HAP-1 (cell line): ENCODE measurements at regions not wholly inside any gene's neighbourhood (a gene's known extent, or its start where the extent isn't known, plus 50 kb on each side); places are given as distances from the start of the nearest gene placed in this dataset.

Experiments
- DNase-seq, 2 experiments: peaks; one replicate each; pipeline ENCODE4 v3.0.0-alpha.2; 2016 to 2020; ENCODE audit warnings: low spot score in 2 of 2
- H3K27me3 ChIP-seq: fragments of 250-450 bp; sonication (Bioruptor Pico); 2 replicates; pipeline ENCODE4 v1.5.1; 2020; ENCODE audit warnings: low read depth, mild to moderate bottlenecking, moderate library complexity
- H3K36me3 ChIP-seq: fragments of 250-450 bp; sonication (Bioruptor Pico); replicated peaks from 2 replicates; pipeline ENCODE4 v1.5.1; 2020; ENCODE audit warnings: mild to moderate bottlenecking
- H3K4me1 ChIP-seq: fragments of 250-450 bp; sonication (Bioruptor Pico); 2 replicates; pipeline ENCODE4 v1.5.1; 2020; ENCODE audit warnings: mild to moderate bottlenecking
- H3K4me3 ChIP-seq: fragments of 250-450 bp; sonication (Bioruptor Pico); 2 replicates; pipeline ENCODE4 v1.5.1; 2020; ENCODE audit warnings: mild to moderate bottlenecking, moderate library complexity
- H3K9me3 ChIP-seq: fragments of 250-450 bp; sonication (Bioruptor Pico); 2 replicates; pipeline ENCODE4 v1.5.1; 2020; ENCODE audit warnings: mild to moderate bottlenecking, moderate library complexity
- in situ Hi-C: fragments of 300-500 bp; cut with MboI; formaldehyde crosslinking; loops from 3 replicates; pipeline ENCODE4 v1.14.3; 2020; ENCODE audit warnings: low sequenced_read_pairs, inconsistent platforms, mixed read lengths

DNA sequence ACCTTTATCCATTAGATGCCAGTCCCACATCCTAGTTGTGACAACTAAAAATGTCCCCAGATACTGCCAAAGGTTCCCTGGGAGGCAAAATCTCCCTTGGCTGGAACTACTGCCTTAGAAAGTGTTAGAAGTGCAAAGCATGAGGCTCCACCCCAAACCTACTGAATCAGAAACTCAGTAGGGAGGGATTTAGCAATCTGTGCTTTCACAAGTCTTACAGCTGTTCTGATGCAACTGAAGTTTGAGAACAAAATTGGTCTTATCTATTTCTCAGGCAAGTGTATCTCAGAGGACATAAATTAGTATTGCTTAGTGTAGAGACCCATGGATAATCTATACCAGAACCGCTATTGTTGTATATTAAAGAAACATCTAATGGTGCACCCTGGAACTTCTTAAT lies 70.2 kb downstream of the CLDN1 start:
- Histone ChIP-seq H3K27me3 (no peaks in the 10 kb centered on the region), H3K4me1 (no peaks in the 10 kb centered on the region), H3K36me3 (no peaks in the 10 kb centered on the region), H3K9me3 (no peaks in the 10 kb centered on the region), H3K4me3 (no peak overlapping the region)
- in situ Hi-C loops = no loop called here
- DNase-seq = no peak

DNA sequence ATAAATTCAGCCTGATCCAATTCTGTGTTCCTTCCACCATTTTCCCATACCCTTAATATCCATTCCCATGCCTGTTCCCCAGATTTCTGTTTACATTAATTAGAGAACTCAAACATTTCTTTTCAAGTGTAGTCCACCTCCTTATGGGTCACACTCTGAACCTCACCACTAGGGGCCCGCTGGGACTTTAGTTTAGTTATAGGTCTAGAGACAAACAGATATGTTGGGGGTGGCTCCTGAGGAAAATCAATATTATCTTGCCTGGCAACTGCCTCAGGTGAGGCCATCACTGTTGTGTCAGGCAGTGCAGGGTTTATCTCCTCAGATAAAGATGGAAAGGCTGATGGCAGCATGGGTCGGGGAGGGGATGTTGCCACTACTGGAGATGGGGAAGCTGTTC lies 72.8 kb downstream of the CLDN1 start:
- no peaks in the 10 kb centered on the region for H3K36me3 ChIP-seq
- no peak for DNase-seq
- H3K4me3 ChIP-seq = no peak overlapping the region
- H3K27me3 ChIP-seq = no peaks in the 10 kb centered on the region
- H3K9me3 ChIP-seq = no peaks in the 10 kb centered on the region
- in situ Hi-C loops = no loop called here
- H3K4me1 ChIP-seq = no peaks in the 10 kb centered on the region

DNA sequence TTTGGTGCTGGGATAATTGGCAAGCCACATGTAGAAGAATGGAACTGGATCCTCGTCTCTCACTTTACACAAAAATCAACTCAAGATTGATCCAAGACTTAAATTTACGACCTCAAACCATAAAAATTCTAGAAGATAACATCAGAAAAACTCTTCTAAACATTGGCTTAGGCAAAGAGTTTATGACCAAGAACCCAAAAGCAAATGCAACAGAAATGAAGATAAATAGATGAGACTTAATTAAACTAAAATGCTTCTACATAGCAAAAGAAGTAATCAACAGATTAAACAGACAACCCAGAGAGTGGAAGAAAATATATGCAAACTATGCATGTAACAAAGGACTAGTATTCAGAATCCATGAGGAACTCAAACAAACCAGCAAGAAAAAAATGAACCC lies 80.1 kb downstream of the CLDN1 start:
- Histone ChIP-seq H3K27me3 (no peaks in the 10 kb centered on the region), H3K36me3 (no peaks in the 10 kb centered on the region), H3K4me1 (no peaks in the 10 kb centered on the region), H3K9me3 (no peaks in the 10 kb centered on the region), H3K4me3 (no peak overlapping the region)
- no peak for DNase-seq
- in situ Hi-C loops = no loop called here

DNA sequence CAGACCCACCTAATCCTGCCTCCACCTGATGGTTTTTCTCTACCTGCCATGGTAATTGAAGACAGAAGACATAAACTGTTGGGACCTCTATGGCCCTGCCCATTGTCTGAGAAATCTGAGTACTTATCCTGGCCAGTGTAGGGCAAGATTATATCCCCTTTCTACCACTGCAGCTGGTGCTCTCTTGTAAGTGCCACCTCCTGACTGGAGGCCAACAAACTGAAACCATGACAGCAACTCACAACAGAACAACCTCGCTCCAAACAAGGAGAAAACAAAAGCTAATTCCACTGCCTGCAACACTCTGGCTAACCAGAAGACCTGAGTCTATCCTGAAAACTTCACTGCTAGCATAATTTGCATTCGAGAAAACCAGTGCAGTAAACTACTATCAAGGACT lies 82.9 kb downstream of the CLDN1 start:
- Histone ChIP-seq H3K9me3 (no peaks in the 10 kb centered on the region), H3K4me1 (no peaks in the 10 kb centered on the region), H3K36me3 (no peaks in the 10 kb centered on the region), H3K4me3 (no peak overlapping the region), H3K27me3 (no peaks in the 10 kb centered on the region)
- no peak for DNase-seq
- in situ Hi-C loops = no loop called here

DNA sequence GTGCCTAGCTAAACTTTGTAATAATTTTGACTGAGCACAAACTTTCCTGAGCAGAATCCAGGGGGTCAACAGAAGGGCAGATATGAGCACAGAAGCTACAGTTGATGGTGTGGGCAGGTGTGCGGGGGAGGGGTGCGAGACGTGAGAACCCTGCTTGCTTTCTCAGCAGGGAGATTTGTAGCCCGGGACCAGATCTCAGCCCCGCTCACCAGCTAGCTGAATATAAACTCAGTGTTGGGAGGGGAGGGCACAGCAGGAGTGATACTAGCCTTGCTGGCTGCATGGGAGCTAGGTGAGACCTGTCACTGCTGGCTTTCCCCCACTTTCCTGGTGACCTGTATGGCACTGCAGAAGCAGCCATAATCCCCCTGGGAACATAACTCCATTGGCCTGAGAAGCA lies 83.4 kb downstream of the CLDN1 start:
- DNase-seq = no peak
- Histone ChIP-seq H3K36me3 (no peaks in the 10 kb centered on the region), H3K4me3 (no peak overlapping the region), H3K4me1 (no peaks in the 10 kb centered on the region), H3K9me3 (no peaks in the 10 kb centered on the region), H3K27me3 (no peaks in the 10 kb centered on the region)
- in situ Hi-C loops = no loop called here

DNA sequence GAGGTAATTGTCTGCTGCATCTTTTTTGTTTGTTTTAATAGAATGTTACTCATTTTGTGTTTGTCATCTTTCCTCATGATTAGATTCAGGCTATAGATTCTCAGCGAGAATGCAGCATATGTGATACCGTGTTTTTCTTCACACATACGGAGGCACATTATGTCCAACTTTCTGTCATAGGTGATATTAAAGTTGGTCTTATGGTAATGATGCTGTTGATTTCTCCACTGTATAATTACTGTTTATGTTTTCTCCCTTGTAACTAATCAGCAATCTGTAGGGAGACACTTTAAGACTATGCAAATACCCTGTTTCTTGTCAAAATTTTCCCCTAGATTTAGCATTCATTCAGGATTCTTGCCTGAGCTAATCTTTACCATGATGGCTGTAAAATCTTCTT lies 87.6 kb downstream of the CLDN1 start:
- Histone ChIP-seq H3K4me1 (no peaks in the 10 kb centered on the region), H3K27me3 (no peaks in the 10 kb centered on the region), H3K4me3 (no peak overlapping the region), H3K9me3 (no peaks in the 10 kb centered on the region), H3K36me3 (no peaks in the 10 kb centered on the region)
- DNase-seq = no peak
- in situ Hi-C loops = no loop called here

DNA sequence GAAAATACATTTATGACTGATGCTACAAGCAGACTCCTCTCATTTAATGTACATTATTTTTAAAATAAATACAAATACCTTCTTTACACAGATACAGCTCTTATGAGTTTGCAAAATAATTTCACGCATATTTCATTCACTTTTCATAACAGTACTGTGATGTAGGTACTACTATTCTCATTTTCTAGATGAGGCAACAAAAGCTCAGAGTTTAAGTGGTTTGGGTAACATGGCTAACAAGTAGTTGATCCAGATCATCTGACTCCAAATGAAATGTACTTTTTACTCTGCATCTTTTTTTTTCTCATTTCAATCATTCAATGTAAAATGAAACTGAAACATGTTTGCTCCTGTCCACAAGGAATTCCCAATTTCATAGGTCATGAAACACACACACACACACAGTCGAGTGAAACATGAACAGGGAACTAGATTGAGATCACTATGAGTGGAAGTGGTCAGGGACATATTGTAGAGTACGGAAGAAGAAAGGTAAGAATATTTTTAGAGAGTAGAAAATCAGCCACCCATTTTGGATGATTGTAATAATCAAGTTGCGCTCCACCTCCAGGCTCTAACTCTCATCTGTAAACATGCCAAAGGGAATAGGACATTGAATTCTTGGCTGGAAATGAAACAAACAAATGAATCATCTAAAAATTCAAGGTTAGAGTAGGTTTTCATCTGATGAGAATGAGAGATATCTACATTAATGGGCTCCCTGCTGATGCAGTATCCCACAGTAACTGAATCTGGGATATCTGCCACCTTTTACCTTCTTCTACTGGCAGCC lies 92.4 kb downstream of the CLDN1 start:
- Histone ChIP-seq H3K27me3 (no peaks in the 10 kb centered on the region; the same call in 1 of the 2 replicates), H3K4me3 (no peak overlapping the region), H3K36me3 (no peaks in the 10 kb centered on the region), H3K4me1 (no peaks in the 10 kb centered on the region), H3K9me3 (no peaks in the 10 kb centered on the region)
- DNase-seq = no peak
- in situ Hi-C loops = no loop called here

DNA sequence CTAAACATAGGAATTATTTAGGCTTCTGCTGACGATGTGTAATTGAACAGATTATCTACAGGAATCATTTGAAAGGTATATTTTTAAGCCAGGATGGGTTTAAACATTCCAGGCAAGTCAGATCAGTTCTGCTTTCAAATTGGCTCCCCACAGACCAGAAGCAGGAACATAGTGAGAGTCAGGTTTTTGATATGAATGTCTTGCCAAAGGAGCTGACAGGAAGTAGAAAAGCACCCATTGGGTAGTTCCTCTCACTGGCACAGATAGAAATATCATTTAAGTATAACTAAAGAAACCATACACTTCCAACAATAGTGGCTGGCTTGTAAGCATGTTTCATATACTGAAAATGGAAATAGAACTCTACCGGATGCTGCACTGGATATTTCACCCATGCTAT lies 95.2 kb downstream of the CLDN1 start:
- no peaks in the 10 kb centered on the region for H3K4me1 ChIP-seq
- no peaks in the 10 kb centered on the region; the same call in 1 of the 2 replicates for H3K27me3 ChIP-seq
- no peak overlapping the region for H3K4me3 ChIP-seq
- no peaks in the 10 kb centered on the region for H3K9me3 ChIP-seq
- in situ Hi-C loops = no loop called here
- no peak for DNase-seq
- no peaks in the 10 kb centered on the region for H3K36me3 ChIP-seq

DNA sequence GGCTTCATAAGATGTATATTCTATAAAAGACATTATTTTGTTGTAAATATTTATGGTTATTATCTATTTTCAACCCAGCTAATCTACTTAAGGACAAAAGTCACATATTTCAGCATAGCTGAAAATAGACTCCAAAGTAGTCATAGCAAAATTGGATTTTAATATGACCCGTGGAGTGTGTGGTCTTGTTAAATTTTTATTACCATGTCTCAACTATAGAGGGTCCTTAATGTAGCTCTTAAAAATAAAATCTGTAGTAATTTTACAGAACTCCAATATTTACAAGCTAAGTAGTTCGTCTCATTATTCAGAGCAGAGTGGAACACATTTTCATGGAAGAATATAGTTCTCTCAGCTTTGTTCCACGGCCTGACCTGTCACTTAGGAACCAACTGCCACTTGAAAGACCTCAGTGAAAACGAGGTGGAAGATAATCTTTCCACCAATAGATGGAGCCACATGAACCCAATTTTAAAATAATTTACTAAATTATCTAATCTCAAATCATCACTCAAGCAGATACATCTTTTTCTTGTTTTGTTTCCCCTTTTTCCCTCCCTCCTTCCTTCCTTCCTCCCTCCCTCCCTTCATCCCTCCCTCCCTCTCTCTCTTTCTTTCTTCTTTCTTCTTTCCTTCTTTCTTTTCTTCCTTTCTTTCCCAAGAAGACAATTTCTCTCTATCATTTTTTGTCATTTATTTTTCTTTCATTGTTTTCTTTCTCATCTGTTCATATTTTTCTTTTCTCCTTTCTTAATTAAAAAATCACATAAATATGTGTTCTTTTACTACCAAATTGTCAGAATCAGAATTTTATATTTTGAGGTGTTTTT lies 97.2 kb downstream of the CLDN1 start:
- Histone ChIP-seq H3K4me3 (no peak overlapping the region), H3K4me1 (no peaks in the 10 kb centered on the region), H3K27me3 (no peaks in the 10 kb centered on the region; the same call in 1 of the 2 replicates), H3K36me3 (no peaks in the 10 kb centered on the region), H3K9me3 (no peaks in the 10 kb centered on the region)
- in situ Hi-C loops = no loop called here
- no peak for DNase-seq

DNA sequence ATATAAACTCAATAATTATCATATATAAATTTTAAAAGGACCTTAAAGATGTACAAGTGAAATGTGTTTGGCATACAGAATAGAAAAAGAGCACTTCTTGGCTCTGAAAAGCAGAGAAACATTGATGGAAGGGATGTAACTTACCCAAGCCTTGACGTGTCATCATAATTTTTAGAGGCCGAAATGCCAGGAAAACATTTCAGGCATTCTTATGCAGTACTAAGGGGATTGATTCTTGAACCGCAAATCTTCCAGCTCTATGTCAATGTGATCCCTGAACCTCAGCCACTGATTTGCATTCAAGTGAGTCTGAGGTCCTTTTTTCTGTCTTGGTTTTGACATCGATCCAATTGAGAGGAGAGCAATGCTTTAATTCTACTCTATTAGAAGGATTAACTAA lies 97.8 kb downstream of the CLDN1 start:
- in situ Hi-C loops = no loop called here
- H3K4me1 ChIP-seq = no peaks in the 10 kb centered on the region
- H3K9me3 ChIP-seq = no peaks in the 10 kb centered on the region
- H3K4me3 ChIP-seq = no peak overlapping the region
- no peak for DNase-seq
- no peaks in the 10 kb centered on the region for H3K36me3 ChIP-seq
- H3K27me3 ChIP-seq = no peaks in the 10 kb centered on the region; the same call in 1 of the 2 replicates

DNA sequence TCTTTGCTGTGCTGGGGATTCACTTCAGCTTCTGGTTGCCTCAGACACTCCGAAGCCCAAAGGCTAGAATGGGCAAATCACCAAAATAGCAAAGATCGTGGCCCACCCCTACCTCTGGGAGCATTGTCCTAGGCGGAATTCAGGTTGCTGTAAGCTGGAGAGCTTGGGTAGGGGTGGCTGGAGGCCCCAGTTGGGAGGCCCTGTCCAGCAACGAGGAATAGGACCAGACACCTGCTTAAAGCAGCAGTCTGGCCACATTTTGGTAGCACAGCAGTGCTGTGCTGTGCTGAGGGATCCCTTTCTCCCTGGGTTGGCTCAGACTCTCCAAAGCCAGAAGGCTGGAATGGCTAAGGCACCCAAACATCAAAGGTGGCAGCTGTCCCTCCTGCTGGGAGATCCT lies 99.3 kb downstream of the CLDN1 start:
- Histone ChIP-seq H3K4me1 (no peaks in the 10 kb centered on the region), H3K27me3 (no peaks in the 10 kb centered on the region), H3K4me3 (no peak overlapping the region), H3K9me3 (no peaks in the 10 kb centered on the region), H3K36me3 (no peaks in the 10 kb centered on the region)
- in situ Hi-C loops = no loop called here
- no peak for DNase-seq

DNA sequence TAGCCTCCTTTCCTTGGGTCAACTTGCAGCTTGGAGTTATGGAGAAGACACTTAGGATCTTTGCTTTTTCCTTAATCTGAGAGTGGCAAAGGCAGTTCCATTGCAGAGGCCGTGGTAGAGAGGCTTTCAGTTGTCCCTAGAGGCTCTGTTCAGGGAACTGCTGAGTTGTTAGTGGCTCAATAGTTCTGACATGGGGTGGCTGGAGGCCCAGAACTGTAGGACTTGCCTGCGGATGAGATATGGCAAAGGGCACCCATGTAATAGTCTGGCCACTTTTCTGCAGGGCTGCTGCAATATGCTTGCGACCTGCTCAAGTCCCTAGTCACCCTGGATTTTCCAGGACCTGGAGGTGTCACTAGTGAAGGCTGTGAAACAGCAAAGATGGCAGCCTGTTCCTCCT lies 99.9 kb downstream of the CLDN1 start:
- DNase-seq = no peak
- Histone ChIP-seq H3K27me3 (no peaks in the 10 kb centered on the region), H3K9me3 (no peaks in the 10 kb centered on the region), H3K4me3 (no peak overlapping the region), H3K4me1 (no peaks in the 10 kb centered on the region), H3K36me3 (no peaks in the 10 kb centered on the region)
- in situ Hi-C loops = no loop called here

DNA sequence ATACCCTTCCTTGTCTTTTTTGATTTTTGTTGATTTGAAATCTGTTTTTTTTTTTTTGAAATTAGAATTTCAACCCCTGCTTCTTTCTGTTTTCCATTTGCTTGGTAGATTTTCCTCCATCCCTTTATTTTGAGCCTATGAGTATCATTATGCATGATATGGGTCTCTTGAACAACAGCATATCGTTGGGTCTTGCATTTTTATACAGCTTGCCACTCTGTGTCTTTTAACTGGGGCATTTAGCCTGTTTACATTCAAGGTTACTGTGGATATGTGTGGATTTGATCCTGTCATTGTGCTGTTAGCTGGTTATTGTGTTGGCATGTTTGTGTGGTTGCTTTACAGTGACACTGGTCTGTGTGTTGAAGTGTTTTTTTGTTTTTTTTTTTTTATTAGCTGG lies 99.7 kb upstream of the P3H2 start:
- Histone ChIP-seq H3K4me3 (no peak overlapping the region), H3K4me1 (no peaks in the 10 kb centered on the region), H3K36me3 (no peaks in the 10 kb centered on the region), H3K9me3 (no peaks in the 10 kb centered on the region), H3K27me3 (no peaks in the 10 kb centered on the region)
- DNase-seq = no peak
- in situ Hi-C loops = no loop called here

DNA sequence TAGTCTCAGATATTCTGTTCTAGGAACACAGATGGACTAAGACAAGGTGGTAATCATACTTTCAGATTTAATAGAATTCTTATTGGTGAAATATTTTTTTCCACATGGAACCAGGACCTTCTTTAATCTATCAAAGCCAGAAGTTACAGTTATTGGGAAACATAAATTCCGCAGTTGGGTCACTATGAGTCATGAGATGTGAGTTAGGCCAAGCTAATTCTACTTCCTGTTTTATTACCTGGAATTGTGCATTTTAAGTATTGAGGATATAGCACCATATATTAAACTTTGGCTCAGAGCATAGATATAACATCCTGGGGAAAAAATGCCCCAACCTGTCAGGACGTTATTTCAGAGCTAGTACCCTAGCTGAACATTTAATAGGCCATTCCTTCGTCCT lies 96.4 kb upstream of the P3H2 start:
- Histone ChIP-seq H3K4me3 (no peak overlapping the region), H3K4me1 (no peaks in the 10 kb centered on the region), H3K27me3 (no peaks in the 10 kb centered on the region), H3K36me3 (no peaks in the 10 kb centered on the region), H3K9me3 (no peaks in the 10 kb centered on the region)
- in situ Hi-C loops = no loop called here
- no peak for DNase-seq
